HG02840 (cell line): ENCODE measurements at regions not wholly inside any gene's neighbourhood (a gene's known extent, or its start where the extent isn't known, plus 50 kb on each side); places are given as distances from the start of the nearest gene placed in this dataset.
"Not testable (repeated sequence)": the region's sequence is repeated elsewhere in the genome, so short reads cannot be mapped to it uniquely, and the experiment has no call there.

Source experiments
- ATAC-seq: cut with Tn5 transposase; IDR thresholded peaks from one replicate; pipeline ENCODE4 v1.9.1; 2021; ENCODE audit warnings: mild to moderate bottlenecking, moderate library complexity, moderate number of reproducible peaks; ENCODE audit not compliant: unreplicated experiment, low FRiP score

DNA sequence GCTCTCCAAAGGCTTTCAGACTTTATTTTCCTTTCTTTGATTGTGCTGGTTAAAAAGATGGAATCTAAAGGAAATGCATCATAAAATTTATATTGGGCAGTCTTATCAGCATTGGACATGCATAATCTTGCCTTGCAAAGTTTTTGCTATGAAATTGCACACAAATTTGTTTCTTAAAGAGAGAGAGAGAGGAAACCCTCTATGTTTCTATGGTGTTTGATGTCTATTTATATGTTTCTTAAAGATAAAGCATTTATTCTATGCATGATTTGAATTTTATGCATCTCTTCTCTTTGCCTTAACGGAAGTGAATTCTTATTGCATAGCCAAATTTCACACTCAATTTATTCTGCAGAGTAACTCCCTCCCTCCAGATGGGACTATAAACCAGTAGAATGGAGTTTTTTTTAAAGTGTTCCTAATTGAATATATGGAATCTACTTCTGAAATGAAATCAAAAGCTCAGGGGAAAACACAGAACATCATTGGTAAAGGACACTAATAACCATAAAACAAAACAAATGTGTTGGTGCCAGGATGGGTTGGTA lies 83.5 kb upstream of the PPARGC1A start:
- ATAC-seq = no peak

DNA sequence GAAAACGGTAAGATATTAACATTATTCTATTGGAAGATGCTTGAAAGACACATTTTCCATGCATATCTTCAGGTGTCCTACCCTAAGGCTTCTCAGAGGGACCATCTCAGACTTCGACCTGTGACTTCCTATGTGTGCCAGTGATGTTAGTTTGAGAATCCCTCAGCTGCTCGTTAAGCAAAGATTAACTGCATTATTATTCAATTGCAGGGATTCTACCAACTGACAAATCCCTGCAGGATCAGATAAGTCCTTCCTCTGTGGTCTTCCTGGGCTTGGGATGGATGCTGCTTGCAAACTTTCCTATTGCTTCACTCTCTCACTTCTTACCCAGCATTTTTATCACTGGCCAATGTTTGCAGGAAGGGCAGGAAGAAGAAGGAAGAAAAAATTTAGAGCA lies 83.0 kb upstream of the PPARGC1A start:
- no peak for ATAC-seq

DNA sequence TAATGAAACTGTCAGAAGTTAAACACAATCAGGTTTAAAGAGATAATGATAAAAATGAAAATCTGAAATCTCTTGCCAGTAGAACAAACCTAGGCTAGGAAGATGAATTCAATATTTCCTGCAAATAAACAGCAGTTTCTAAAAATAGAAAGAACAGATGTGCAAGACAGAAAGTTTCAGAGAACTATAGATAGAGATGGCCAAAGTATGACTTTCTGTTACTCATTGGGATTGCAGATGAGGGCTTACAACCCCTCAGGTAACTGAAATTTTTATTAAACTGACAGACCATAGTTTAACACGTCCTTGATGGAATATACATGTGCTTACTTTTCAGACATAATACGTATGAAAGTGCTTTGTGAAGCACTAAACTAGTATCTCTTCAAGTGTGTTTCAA lies 82.3 kb upstream of the PPARGC1A start:
- ATAC-seq = no peak

DNA sequence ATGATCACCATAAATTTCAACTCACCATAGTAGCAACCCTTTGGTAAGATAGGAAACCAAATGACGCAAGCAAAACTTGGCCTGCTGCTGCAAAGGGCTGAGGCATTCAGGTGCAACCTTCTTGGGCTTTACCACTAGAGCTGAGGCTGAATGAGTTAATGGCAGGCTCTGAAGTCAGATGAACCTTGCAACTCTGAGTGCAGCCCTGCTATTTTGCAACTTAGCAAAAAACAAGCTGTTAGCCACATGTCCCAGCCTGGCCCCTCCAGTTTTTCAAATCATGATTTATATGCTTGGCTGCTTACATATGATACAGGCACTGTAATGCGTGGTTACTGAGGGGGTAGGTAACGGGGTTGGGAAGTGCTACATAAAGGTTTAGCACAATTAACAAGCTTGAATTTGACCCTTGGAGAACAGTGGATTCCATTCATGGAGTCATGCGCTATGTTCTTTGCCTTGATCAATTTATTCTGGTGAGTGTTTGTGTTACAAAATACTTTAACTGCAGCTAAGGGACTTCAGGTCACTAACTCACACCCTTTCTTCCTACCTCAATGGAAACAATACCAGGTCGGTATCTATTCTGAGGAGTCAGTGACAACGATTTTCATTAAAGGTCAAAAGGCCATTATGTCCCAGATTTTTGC lies 80.5 kb upstream of the PPARGC1A start:
- ATAC-seq = no peak

DNA sequence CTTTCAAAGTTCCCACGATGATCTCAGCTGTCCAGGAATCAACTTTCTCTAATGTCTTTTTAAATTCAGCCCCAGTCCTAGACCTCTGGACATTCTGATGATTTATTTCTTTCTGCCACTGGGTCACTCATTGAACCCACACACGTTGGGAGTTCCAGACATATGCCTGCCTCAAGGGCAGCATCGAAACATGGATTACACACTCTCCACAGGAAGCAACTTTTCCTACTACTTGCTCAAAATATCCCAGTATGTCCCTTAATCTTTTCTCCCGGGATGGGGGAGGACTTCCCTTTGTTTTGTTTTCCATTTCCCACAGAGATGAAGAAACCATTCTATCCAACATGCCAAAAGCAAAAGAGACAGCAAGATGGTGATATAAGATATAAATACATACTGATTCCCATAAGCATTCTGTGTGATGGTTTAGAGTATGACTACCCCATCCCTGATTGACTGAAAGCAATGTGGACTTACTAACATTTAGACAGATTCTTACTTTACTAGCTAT lies 79.8 kb upstream of the PPARGC1A start:
- ATAC-seq = no peak

DNA sequence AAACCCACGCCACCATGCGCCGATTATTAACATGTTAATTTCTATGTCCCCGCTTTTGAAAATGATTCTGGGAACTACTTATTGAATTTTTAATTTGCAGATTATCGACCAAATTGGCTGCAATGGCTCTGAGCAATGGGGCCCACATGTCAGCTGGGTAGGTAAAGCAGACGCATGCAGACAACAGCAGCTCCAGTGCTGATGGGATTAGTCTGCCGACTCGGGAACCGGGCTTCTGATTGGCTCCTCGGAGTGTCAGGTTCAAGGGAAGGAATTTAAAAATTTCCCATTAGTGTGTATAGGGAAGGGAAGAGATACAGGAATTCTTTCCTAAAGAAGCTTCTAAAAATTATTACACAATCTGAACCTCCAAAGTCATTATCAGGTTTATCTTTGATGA lies 77.4 kb upstream of the PPARGC1A start:
- no peak for ATAC-seq

DNA sequence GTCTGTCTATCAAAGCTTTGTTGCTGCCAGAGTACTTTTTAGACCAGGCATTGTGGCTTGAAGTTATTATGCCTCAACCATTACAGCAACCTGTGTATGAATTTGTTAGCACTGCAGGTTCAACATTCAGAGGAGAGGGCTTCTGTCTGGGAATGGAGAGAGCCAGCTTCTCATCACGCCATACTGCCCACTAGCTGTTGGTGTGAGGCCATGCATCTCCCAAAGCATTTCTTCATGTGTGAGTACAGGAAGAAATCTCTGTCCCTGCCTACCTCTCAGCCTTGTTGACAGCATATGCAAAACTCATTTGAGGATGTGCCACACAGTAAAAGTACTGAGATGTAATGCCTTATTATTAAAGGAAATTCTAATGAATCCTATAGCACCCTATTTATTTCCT lies 76.9 kb upstream of the PPARGC1A start:
- ATAC-seq = no peak

DNA sequence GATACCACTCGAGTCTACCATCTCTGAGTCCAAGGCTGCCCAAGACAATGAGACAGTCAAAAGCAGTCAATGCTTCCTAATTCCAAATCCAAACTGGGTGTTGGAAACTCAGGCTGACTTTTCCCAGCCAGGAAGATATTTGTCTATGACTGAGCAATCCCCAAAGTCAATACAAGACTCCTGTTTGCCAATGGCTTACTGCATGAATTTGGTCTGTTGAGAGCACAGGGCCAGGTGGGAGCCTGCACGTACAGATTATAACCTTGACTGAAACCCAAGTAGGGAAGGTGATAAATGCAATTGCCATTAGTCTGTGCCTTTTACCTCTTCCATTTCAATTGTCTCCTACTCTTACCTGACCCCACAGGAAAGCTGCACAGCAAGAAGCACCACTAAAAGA lies 72.6 kb upstream of the PPARGC1A start:
- ATAC-seq = no peak

DNA sequence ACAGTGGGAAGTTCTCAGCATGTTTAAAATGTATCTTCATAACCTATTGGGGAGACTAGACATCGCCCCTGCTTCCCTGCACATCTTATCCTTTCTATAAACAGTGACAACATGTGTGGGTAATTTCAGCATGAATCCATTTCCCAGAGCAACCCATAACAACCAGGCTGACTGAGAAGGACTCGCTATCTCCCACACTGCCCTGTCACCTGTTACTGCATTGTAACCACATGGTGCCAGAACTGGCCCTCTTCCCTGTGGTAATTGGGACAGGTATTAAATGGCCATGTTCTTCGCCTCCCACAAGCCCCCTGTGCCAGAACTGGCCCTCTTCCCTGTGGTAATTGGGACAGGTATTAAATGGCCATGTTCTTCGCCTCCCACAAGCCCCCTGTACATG lies 71.5 kb upstream of the PPARGC1A start:
- ATAC-seq = not testable (repeated sequence)

DNA sequence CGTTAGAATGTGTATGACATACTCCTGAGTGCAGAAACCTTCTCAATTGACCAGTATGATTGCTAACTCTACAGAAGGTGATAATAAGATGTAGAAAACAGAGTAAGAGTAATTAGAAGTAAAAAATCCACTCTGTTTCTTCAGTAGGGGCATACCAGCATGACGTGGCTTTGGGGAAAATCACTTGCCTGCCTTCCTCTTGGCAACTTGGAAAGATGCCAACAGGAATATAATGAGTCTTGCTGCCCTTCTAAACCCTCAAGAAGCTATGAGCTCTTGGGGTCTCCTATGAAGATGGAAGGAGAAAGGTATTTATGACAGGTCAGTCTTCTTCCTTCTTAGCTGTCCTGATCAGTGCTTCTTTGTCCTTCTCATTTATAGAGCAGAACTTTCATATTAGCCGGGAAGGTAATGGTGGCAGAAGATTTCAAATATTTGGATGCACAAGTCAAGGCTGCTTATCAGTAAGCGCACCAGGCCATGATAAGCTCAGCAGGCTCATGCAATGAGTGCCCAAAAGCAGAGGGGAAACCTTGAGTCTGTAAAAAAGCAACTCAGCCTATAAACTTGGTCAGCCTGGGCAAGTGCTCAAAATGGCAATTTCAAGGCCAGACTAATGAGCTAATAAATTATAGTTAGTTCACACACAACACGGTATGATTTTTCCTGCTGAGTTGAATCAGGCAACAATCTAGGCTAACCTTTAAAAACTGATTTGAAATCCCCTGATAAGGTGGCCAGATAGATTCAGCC lies 69.7 kb upstream of the PPARGC1A start:
- ATAC-seq = no peak

DNA sequence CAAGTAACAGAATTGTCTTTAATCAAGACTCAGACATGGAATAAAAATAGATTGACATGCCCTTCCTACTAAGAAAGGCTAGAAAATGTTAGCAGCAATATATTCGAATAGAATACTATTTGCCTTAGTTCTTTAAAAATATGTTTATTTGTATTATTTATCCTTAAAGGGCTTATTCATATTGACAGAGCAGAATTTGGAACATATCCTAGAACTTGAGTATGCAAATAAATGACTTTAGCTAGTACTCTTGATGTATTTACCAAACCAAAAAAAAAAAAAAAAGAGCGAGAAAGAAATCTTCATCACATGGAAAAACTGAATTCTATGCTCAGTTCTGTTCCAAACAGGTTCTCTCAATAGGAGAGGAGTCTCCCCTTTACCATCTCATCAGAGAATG lies 68.9 kb upstream of the PPARGC1A start:
- no peak for ATAC-seq

DNA sequence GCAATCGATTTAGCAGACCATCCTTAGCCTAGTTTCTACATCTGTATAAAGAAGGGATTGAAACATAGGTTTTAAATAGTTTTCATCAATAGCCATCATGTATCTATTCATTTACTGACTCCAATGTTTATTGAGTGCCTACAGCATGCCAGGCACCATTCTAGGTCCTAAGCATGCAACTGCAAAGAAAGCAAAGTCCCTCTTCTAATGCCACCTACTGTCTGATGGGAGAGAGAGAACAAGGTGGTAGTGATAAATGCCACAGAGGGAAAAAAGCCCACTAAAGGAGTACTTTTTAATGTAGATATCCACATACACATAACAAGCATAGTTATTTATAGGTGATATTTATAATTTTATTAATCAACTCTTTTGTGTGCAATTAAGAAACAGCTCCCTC lies 67.6 kb upstream of the PPARGC1A start:
- ATAC-seq = no peak

DNA sequence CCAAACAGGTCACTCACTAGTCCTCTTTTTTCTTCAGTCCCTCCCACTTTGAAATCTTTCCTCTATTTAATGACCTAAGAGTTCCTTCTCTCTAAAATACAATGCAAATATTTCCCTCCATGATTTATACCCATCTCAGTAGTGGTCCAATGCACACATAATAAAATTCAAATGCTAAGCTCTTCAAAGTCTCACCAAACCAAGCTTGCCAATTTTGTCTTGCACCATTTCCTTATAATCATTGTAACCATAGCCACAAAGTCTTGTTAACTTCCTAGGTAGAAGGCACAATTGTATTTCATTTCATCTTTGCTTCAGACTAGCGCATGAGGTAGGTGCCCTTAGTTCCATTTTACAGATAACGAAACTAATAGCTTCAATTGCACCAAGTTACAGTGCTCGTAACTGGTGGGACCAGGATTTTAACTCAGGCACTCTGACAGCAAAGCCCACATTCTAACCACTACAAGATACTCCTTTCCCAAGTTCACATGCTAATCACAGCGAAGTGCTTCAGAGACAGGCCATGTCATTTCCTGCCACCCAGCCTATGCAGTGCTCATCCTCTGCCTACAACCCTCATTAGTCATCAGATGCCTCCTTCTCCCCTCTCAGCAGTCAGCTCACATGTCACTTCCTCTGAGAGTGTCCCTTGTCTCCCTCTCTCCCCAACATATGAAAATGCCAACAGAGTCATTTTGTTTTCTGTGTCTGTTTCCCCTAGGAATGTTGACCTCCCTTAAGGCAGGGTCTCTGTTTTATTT lies 66.9 kb upstream of the PPARGC1A start:
- ATAC-seq = no peak

DNA sequence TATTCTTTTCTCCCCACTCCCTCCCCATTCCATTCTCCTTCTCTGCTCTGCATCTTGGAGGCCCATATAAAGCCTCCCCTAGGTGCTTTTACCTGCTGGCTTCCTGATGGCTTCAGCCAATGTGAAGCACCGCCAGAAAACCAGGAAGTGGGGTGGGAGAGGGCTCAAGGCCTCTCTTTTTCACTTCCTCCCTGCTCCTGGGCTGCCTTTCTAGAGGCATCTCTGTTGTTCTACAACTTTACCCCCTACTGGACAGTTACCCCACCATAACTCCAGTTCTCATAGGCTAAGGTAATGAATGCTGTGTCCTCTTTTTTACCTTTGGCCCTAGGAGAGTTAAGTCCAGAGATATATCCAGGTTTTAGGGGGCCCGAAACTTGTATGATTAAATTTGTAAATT lies 62.4 kb upstream of the PPARGC1A start:
- no peak for ATAC-seq

DNA sequence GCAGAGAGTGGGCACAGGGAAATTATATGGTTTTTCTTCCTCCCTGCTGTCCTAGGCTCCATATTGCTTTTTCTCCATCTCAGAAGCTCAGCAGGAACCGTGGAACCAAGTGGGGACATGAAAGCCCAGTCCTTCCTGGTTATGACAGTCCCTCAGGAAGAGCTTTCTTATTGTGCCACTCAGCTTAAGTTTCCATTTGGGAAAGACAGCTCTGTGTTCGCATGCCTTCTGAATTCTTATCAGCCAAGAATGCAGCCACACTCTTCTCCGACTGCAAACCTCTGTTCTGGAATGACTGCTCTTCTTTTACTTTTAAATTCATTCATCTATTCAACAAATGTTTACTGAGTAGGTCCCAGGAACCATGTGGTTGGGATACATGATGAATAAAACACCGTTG lies 58.0 kb upstream of the PPARGC1A start:
- ATAC-seq = no peak

DNA sequence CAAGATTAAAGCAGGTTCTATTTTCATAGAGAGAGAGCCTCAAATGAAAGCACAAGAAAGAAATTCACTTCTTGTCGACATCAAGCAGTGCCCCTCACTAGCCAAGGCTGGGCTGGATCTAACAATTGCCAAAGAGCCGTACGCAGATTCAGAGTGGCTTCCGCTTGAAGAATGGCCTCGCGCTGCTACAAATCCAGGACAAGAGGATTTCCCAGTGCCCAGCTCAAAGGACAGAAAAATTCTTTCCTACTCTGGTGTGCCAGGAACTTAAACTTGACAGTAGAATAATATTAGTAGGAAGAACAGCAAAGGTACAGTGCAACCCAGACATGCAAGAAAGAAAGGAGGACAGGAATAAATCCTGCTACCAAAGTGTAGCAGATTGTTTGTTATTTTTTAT lies 56.5 kb upstream of the PPARGC1A start:
- no peak for ATAC-seq

DNA sequence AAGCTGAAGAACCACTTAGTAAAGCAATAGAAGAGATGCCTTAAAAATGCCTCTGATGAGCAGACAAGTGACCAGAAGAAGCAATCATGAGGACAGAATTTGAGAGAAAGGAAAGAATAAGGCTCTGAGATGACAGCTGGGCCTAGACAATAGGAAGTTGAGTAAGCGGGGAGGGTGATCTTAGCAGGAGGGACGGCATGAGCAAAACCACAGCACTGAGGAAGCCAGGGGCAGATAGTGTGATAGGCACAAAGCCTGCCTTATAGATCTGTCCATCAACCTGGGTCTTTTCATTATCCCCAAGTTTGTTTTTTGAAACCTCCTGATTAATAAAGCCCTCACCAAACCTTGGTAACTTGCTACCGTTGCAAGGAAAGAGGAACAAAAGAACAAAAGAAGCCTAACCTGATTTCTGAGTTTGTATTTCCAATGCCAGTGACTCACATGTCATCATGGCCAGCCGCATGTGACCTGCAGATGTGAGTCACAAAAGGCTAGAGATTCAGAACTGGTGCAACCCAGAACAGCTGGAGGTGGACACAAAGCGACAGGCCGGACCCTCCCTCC lies 55.7 kb upstream of the PPARGC1A start:
- ATAC-seq = no peak

DNA sequence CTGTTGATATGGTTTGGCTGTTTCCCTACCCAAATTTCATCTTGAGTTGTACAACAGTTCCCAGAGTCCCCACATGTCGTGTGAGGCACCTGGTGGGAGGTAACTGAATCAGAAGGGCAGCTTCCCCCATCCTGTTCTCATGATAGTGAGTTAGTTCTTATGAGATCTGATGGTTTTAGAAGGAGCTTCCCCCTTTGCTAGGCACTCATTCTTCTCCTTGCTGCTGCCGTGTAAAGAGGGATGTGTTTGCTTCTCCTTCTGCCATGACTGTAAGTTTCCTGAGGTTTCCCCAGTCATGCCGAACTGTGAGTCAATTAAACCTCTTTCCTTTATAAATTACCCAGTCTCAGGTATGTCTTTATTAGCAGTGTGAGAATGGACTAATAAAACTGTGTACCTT lies 54.7 kb upstream of the PPARGC1A start:
- ATAC-seq = not testable (repeated sequence)

DNA sequence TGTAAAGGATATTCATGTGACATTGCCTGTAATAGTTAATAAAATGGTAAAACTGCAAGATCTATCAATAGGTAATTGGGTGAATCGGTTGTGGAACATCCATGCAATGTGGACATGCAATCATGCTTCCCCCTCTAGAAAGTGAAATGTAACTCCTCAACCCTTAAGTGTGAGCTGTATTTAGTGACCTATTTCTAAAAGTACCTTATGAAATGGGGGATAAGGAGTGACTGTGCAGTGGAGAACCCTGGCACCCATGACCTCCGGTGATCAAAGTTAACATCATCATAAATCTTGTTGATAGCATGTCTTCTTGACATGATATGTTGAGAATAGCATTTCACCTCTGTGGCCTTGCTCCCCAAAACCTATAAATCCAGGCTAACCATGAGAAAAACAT lies 53.6 kb upstream of the PPARGC1A start:
- no peak for ATAC-seq

DNA sequence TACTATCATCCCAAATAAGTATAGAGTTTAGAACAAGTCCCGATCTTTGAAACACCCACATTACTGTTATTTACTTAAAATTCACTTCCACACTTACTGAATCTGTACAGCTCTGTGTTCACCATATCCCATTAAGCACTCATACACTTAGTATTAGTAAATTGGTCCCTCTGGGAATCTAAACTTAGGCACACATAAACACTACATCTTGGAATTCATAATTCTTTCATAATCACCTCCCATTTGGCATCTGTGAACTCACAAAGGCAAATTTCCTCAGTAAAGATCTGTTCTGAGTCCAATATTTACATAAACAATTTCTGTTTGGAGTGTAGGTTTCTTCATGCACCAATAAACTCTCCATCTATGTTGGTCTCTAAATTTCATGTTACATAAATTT lies 52.6 kb upstream of the PPARGC1A start:
- no peak for ATAC-seq
